ENCODE measurements at regions not wholly inside any gene's neighbourhood (a gene's known extent, or its start where the extent isn't known, plus 50 kb on each side); places are given as distances from the start of the nearest gene placed in this dataset.

DNA sequence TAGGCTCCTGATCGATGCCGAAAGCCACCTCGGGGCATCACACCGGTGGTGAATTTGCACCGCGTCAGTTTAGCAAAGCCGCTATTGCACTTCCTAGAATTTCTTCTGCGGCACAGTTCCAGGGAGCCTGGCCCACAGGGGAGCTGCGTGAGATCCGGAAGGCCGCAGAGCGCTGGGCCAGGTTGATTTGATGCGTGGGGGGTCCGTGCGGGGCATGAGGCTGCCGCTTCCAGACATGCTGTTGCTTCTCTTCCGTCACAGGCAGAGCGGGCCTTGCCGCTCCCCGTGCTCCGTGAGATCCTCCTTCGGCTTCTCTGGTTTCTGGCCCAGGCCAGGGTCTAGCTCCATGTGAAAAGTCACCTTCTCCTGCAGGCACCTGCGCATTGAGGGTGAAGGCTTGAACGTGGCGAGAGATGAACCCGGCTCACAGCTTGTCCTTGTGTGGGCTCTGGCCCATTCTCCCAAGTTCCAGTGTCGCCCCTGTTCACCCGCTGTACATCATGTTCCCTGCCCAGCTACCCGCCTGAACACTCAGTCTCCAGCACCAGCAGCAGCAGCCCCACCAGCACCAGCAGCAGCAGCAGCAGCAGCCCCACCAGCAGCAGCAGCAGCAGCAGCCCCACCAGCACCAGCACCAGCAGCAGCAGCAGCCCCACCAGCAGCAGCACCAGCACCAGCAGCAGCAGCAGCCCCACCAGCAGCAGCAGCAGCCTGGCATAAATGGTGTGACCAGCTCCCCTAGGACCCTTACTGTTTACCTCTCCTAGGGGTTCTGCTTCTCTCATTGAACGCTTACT, 131.2 kb downstream of the TRIML1 start:
- no peaks in the 10 kb centered on the region for H3K36me3 ChIP-seq (ENCODE audit: control insufficient read depth, low read length)
- H3K27ac ChIP-seq (ENCODE audit: low read depth, low read length), result no peak overlapping the region

GRCh38 chr4:188275686-188276085, 136.4 kb downstream of the TRIML1 start:
- Histone ChIP-seq H4K20me1 (ENCODE audit: control insufficient read depth, insufficient read depth, low read depth, low read length) (no peaks in the 10 kb centered on the region), H3K79me2 (ENCODE audit: control insufficient read depth, low read length) (no peaks in the 10 kb centered on the region), H3K27me3 (ENCODE audit: control insufficient read depth, low read length) (no peaks in the 10 kb centered on the region), H3K27ac (ENCODE audit: low read depth, low read length) (no peak overlapping the region), H3K4me2 (ENCODE audit: low read length) (no peak overlapping the region), H3K4me1 (ENCODE audit: control insufficient read depth, low read length) (no peaks in the 10 kb centered on the region), H3K9me3 (ENCODE audit: control insufficient read depth, insufficient read depth, low read length) (no peaks in the 10 kb centered on the region), H3F3A (ENCODE audit: control insufficient read depth, insufficient read depth) (no peaks in the 10 kb centered on the region), H3K4me3 (ENCODE audit: low read length) (no peak overlapping the region), H3K9me2 (replicated peaks; ENCODE audit: control insufficient read depth, low read length) (no peaks in the 10 kb centered on the region), H3K36me3 (ENCODE audit: control insufficient read depth, low read length) (no peaks in the 10 kb centered on the region)
- TF ChIP-seq, protein P1, sequence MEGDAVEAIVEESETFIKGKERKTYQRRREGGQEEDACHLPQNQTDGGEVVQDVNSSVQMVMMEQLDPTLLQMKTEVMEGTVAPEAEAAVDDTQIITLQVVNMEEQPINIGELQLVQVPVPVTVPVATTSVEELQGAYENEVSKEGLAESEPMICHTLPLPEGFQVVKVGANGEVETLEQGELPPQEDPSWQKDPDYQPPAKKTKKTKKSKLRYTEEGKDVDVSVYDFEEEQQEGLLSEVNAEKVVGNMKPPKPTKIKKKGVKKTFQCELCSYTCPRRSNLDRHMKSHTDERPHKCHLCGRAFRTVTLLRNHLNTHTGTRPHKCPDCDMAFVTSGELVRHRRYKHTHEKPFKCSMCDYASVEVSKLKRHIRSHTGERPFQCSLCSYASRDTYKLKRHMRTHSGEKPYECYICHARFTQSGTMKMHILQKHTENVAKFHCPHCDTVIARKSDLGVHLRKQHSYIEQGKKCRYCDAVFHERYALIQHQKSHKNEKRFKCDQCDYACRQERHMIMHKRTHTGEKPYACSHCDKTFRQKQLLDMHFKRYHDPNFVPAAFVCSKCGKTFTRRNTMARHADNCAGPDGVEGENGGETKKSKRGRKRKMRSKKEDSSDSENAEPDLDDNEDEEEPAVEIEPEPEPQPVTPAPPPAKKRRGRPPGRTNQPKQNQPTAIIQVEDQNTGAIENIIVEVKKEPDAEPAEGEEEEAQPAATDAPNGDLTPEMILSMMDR (IDR thresholded peaks at IDR 0.05; ENCODE audit: low read depth, low read length, poor library complexity, severe bottlenecking), result no peak
- TF ChIP-seq EZH2phosphoT487 (IDR thresholded peaks at IDR 0.05; ENCODE audit: borderline replicate concordance, low read length), result no peak

More for the DNA sequence above, 131.2 kb downstream of the TRIML1 start:
- no peak for TF ChIP-seq EZH2phosphoT487 (IDR thresholded peaks at IDR 0.05; ENCODE audit: borderline replicate concordance, low read length)
- TF ChIP-seq, protein P1 (IDR thresholded peaks at IDR 0.05; ENCODE audit: low read depth, low read length, poor library complexity, severe bottlenecking), result no peak
- H3K9me2 ChIP-seq (replicated peaks; ENCODE audit: control insufficient read depth, low read length), result no peaks in the 10 kb centered on the region
- H3K27me3 ChIP-seq (ENCODE audit: control insufficient read depth, low read length), result no peaks in the 10 kb centered on the region
- H3K4me3 ChIP-seq (ENCODE audit: low read length), result no peak overlapping the region
- no peaks in the 10 kb centered on the region for H3K4me1 ChIP-seq (ENCODE audit: control insufficient read depth, low read length)
- no peaks in the 10 kb centered on the region for H3F3A ChIP-seq (ENCODE audit: control insufficient read depth, insufficient read depth)
- H4K20me1 ChIP-seq (ENCODE audit: control insufficient read depth, insufficient read depth, low read depth, low read length), result no peaks in the 10 kb centered on the region
- H3K9me3 ChIP-seq (ENCODE audit: control insufficient read depth, insufficient read depth, low read length), result 0 out of 2 replicates have a peak, but pooled peaks cover 2% of the 10 kb centered on the region
- no peaks in the 10 kb centered on the region for H3K79me2 ChIP-seq (ENCODE audit: control insufficient read depth, low read length)
- H3K4me2 ChIP-seq (ENCODE audit: low read length), result no peak overlapping the region

- no peaks in the 10 kb centered on the region for H3K4me1 ChIP-seq (ENCODE audit: control insufficient read depth, low read length)
- H3K27me3 ChIP-seq (ENCODE audit: control insufficient read depth, low read length), result no peaks in the 10 kb centered on the region
- H3K4me2 ChIP-seq (ENCODE audit: low read length), result no peak overlapping the region
- no peak overlapping the region for H3K4me3 ChIP-seq (ENCODE audit: low read length)
- peaks cover 4% of the 10 kb centered on the region; the same call in 1 of the 2 replicates for H3K9me3 ChIP-seq (ENCODE audit: control insufficient read depth, insufficient read depth, low read length)
- no peak overlapping the region for H3K27ac ChIP-seq (ENCODE audit: low read depth, low read length)
- H4K20me1 ChIP-seq (ENCODE audit: control insufficient read depth, insufficient read depth, low read depth, low read length), result no peaks in the 10 kb centered on the region
- no peaks in the 10 kb centered on the region for H3K9me2 ChIP-seq (replicated peaks; ENCODE audit: control insufficient read depth, low read length)
- no peaks in the 10 kb centered on the region for H3F3A ChIP-seq (ENCODE audit: control insufficient read depth, insufficient read depth)
- H3K36me3 ChIP-seq (ENCODE audit: control insufficient read depth, low read length), result no peaks in the 10 kb centered on the region
- H3K79me2 ChIP-seq (ENCODE audit: control insufficient read depth, low read length), result no peaks in the 10 kb centered on the region
- no peak for TF ChIP-seq EZH2phosphoT487 (IDR thresholded peaks at IDR 0.05; ENCODE audit: borderline replicate concordance, low read length)
- TF ChIP-seq, protein P1 (IDR thresholded peaks at IDR 0.05; ENCODE audit: low read depth, low read length, poor library complexity, severe bottlenecking), result no peak
Measured at GRCh38 chr4:188279184-188279583, 139.9 kb downstream of the TRIML1 start.

All from DOHH2 (cell line).